PFSK-1 (cell line): ENCODE measurements at regions not wholly inside any gene's neighbourhood (a gene's known extent, or its start where the extent isn't known, plus 50 kb on each side); places are given as distances from the start of the nearest gene placed in this dataset.

Experiments
- FOXP2 ChIP-seq: optimal IDR thresholded peaks from 2 replicates; pipeline ENCODE3; 2011; ENCODE audit warnings: borderline replicate concordance, control low read depth, inconsistent platforms; ENCODE audit not compliant: insufficient read depth; ENCODE audit errors: extremely low read length, extremely low read depth
- POLR2AphosphoS5 ChIP-seq: IDR thresholded peaks from 2 replicates; pipeline ENCODE4 v1.6.1; 2012; ENCODE audit warnings: low read depth, mild to moderate bottlenecking, control low read depth, low read length, moderate library complexity
- SIN3A ChIP-seq: IDR thresholded peaks from 2 replicates; pipeline ENCODE4 v1.6.1; 2012; ENCODE audit warnings: mild to moderate bottlenecking, low read length, moderate library complexity, borderline replicate concordance; ENCODE audit not compliant: insufficient read depth
- TAF1 ChIP-seq: IDR thresholded peaks from 2 replicates; pipeline ENCODE4 v1.6.1; 2012; ENCODE audit warnings: low read length, control low read depth, borderline replicate concordance; ENCODE audit not compliant: insufficient read depth
- TF ChIP-seq, protein P1 (sequence below), 2 experiments: IDR thresholded peaks; 2 replicates each; pipeline versions ENCODE4 v1.6.1 to v1.8.0; 2011 to 2012; ENCODE audit warnings: low read depth in 2 of 2, low read length in 2 of 2, control low read depth in 1 of 2, inconsistent platforms in 1 of 2, mild to moderate bottlenecking in 1 of 2, moderate library complexity in 1 of 2; ENCODE audit not compliant: insufficient read depth in 1 of 2

DNA sequence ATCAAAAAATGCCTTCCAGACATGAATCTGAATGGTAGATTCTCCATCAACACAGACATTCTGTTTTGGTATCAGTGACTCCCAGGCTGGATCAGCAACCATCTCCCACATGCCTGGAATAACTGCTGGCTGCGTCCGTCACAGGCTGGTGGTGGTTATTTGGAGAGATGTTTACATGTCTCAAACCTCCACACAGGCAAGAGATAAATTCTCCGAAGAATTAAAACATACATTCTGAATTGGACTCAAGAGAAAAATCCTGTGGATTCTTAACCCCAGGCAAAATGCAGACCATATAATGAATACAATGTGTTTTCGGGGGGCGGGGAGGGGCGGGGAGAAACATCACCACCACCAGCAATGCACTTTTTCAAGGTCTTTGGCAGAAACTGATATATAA is 108.2 kb downstream of the THBS2 start:
- TF ChIP-seq FOXP2 (no peak), POLR2AphosphoS5 (no peak), TAF1 (no peak), SIN3A (no peak)
- TF ChIP-seq, protein P1, sequence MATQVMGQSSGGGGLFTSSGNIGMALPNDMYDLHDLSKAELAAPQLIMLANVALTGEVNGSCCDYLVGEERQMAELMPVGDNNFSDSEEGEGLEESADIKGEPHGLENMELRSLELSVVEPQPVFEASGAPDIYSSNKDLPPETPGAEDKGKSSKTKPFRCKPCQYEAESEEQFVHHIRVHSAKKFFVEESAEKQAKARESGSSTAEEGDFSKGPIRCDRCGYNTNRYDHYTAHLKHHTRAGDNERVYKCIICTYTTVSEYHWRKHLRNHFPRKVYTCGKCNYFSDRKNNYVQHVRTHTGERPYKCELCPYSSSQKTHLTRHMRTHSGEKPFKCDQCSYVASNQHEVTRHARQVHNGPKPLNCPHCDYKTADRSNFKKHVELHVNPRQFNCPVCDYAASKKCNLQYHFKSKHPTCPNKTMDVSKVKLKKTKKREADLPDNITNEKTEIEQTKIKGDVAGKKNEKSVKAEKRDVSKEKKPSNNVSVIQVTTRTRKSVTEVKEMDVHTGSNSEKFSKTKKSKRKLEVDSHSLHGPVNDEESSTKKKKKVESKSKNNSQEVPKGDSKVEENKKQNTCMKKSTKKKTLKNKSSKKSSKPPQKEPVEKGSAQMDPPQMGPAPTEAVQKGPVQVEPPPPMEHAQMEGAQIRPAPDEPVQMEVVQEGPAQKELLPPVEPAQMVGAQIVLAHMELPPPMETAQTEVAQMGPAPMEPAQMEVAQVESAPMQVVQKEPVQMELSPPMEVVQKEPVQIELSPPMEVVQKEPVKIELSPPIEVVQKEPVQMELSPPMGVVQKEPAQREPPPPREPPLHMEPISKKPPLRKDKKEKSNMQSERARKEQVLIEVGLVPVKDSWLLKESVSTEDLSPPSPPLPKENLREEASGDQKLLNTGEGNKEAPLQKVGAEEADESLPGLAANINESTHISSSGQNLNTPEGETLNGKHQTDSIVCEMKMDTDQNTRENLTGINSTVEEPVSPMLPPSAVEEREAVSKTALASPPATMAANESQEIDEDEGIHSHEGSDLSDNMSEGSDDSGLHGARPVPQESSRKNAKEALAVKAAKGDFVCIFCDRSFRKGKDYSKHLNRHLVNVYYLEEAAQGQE (IDR thresholded peaks at IDR 0.05; ENCODE audit: insufficient read depth in 1 of 2, low read depth in 2 of 2, low read length in 2 of 2) = no peak

DNA sequence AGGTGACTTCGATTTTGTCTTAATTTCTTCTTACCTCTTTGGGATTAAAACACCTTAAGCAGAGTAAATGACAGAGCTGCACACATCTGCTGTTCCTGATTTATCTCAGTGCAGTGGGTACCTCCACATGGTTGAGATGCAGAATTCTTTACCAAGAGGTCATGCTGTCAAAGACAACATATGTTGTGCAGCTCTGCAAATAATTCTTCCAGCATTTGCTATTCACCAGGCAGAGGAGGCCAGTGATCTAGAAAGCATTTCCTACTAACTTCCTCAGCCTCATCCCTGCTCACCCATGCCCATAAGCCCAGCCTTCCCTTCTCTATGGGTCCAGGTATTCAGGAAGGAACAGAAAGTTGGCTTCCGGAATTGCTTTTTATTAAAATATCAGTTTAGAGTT is 109.3 kb downstream of the THBS2 start:
- TF ChIP-seq, protein P1 (IDR thresholded peaks at IDR 0.05; ENCODE audit: insufficient read depth in 1 of 2, low read depth in 2 of 2, low read length in 2 of 2) = no peak
- TF ChIP-seq SIN3A (no peak), TAF1 (no peak), FOXP2 (no peak), POLR2AphosphoS5 (no peak)

DNA sequence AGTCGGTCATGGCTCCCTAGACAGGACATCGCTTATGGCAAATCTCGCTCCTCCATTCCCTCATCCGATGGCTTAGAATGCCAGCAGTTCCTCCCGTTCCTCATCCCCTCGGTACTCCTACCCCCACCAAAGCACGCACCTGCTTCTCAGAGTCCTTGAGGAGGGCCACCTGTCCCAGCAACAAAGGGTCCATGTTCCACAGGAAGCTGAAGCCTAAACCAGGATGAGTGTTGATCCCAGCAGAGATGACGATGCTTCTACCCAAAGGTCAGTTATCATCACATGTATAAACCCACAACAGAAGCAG is 111.2 kb downstream of the THBS2 start:
- TF ChIP-seq TAF1 (no peak), SIN3A (no peak), POLR2AphosphoS5 (no peak), FOXP2 (no peak)
- TF ChIP-seq, protein P1 (IDR thresholded peaks at IDR 0.05; ENCODE audit: insufficient read depth in 1 of 2, low read depth in 2 of 2, low read length in 2 of 2) = no peak

DNA sequence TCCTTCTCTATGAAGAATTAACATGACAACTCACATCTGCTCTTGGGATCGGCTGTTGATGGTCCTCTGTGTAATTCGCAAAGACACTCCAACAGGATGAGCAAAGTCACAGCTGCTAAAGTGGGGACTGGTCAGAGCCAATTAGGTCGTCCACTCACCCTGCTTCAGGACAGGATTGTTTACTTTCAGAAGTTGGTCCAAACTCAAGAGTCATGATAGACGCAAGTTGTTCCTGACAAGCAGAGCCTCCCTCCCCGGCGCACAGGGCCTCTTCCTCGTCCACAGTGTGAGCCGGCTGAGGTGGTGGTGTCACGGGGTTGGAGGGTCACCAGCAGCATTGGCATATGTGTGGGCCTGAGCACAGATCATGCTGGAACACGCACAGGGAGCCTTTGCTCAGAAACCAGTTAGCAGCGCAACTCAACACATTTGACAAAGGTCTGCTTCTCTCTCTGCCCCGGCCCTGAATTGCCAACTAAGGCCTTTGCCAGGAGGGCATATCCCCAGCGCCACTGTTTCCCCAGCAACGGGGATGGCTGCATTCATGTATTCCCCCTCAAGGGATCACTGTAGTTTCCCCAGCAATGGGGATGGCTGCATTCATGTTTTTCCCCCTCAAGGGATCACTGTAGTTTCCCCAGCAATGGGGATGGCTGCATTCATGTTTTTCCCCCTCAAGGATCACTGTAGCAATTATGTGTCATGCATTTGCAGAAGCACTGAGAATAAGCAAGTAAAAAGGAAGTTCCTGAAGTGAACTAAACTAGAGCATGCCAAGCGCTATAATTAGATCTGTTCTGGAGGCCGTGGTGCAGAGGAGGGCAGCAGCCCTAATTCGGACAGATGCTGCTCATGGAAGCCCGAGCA is 111.7 kb downstream of the THBS2 start:
- no peak for TF ChIP-seq SIN3A
- TF ChIP-seq, protein P1 (IDR thresholded peaks at IDR 0.05; ENCODE audit: insufficient read depth in 1 of 2, low read depth in 2 of 2, low read length in 2 of 2) = no peak
- TF ChIP-seq TAF1 = no peak
- TF ChIP-seq FOXP2 = no peak
- no peak for TF ChIP-seq POLR2AphosphoS5
